Breast epithelium (tissue), 4 donors: ENCODE measurements at regions not wholly inside any gene's neighbourhood (a gene's known extent, or its start where the extent isn't known, plus 50 kb on each side); places are given as distances from the start of the nearest gene placed in this dataset.

Experiments used
- DNase-seq, 2 donors: peaks; one replicate each; pipeline ENCODE4 v3.0.0-alpha.2; 2019; ENCODE audit warnings: low spot score in 2 of 2
- H3K27ac ChIP-seq, 2 donors: fragments of 200-600 bp; sonication (generic) in 1 of 2; one replicate each; pipeline ENCODE4 v1.5.1; 2016 to 2019; ENCODE audit warnings: mild to moderate bottlenecking in 1 of 2
- H3K27me3 ChIP-seq, 2 donors: fragments of 200-600 bp; sonication (generic) in 1 of 2; one replicate each; pipeline versions ENCODE4 v1.5.1 to v1.6.0; 2017 to 2019; ENCODE audit warnings: control low read depth in 1 of 2, mild to moderate bottlenecking in 1 of 2
- H3K36me3 ChIP-seq: fragments of 200-600 bp; one replicate; pipeline ENCODE4 v1.5.1; 2019
- H3K4me1 ChIP-seq, 2 donors: fragments of 200-600 bp; sonication (generic); one replicate each; pipeline ENCODE4 v1.5.1; 2016 to 2019; ENCODE audit warnings: control low read depth in 1 of 2
- H3K4me3 ChIP-seq, 3 donors: fragments of 200-600 bp; sonication (generic); 1 replicate in 2 of 3; 2 replicates in 1 of 3; pipeline ENCODE4 v1.5.1; 2016 to 2019; ENCODE audit warnings: mild to moderate bottlenecking in 3 of 3, moderate library complexity in 2 of 3
- H3K9me3 ChIP-seq, 2 donors: fragments of 200-600 bp; sonication (generic) in 1 of 2; one replicate each; pipeline ENCODE4 v1.5.1; 2016 to 2019; ENCODE audit warnings: control low read depth in 1 of 2
- CTCF ChIP-seq, 3 donors: fragments of 450-650 bp; IDR thresholded peaks; one replicate each; pipeline ENCODE4 v1.5.1; 2016 to 2017; ENCODE audit warnings: antibody characterized with exemption in 3 of 3, mild to moderate bottlenecking in 3 of 3, moderate library complexity in 3 of 3
- POLR2A ChIP-seq: fragments of 450-650 bp; IDR thresholded peaks from one replicate; pipeline ENCODE4 v1.6.1; 2016; ENCODE audit warnings: antibody characterized with exemption, mild to moderate bottlenecking, moderate library complexity
- POLR2AphosphoS5 ChIP-seq, 3 donors: sonication (generic); formaldehyde crosslinking; IDR thresholded peaks; one replicate each; pipeline ENCODE4 v1.6.1; 2017; ENCODE audit warnings: antibody characterized with exemption in 3 of 3
- intact Hi-C: fragments of 100-400 bp; cut with DNase I; formaldehyde crosslinking; loops from one replicate; pipeline ENCODE4 v1.15.1; 2023; ENCODE audit warnings: low total_unique reads

- H3K27me3 ChIP-seq, result no peaks in the 10 kb centered on the region
- H3K4me1 ChIP-seq, result no peaks in the 10 kb centered on the region
- H3K4me3 ChIP-seq, result no peak overlapping the region
- no peak for DNase-seq
- H3K27ac ChIP-seq, result no peak overlapping the region
- peaks cover 0 to 4% of the 10 kb centered on the region in 2 donors for H3K9me3 ChIP-seq
- TF ChIP-seq POLR2AphosphoS5 (IDR thresholded peaks at IDR 0.05), result no peak
- no peak for TF ChIP-seq CTCF (IDR thresholded peaks at IDR 0.05)
- intact Hi-C loops, result no loop called here
- H3K36me3 ChIP-seq, result no peaks in the 10 kb centered on the region
Measured at GRCh38 chr1:221816899-221817298, 75.0 kb upstream of the DUSP10 start.

DNA sequence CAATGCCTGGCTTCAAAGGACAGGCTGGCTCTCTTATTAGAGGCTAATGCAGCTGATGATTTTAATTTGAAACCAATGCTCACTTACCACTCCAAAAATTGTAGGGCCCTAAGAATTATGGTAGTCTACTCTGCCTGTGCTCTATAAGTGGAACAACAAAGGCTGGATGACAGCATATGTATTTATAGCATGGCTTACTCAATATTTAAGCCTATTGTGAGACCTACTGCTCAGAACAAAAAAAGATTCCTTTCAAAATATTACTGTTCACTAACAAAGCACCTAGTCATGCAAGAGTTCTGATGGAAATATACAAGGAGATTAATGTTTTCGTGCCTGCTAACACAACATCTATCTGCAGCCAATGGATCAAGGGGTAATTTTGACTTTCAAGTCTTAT lies 73.8 kb upstream of the DUSP10 start:
- no peak overlapping the region for H3K27ac ChIP-seq
- intact Hi-C loops, result no loop called here
- peaks cover 0 to 4% of the 10 kb centered on the region in 2 donors for H3K9me3 ChIP-seq
- TF ChIP-seq POLR2AphosphoS5 (IDR thresholded peaks at IDR 0.05) (no peak), CTCF (IDR thresholded peaks at IDR 0.05) (no peak), POLR2A (no peak)
- H3K27me3 ChIP-seq, result no peaks in the 10 kb centered on the region
- no peaks in the 10 kb centered on the region for H3K36me3 ChIP-seq
- H3K4me3 ChIP-seq, result no peak overlapping the region
- DNase-seq, result no peak
- H3K4me1 ChIP-seq, result no peaks in the 10 kb centered on the region

DNA sequence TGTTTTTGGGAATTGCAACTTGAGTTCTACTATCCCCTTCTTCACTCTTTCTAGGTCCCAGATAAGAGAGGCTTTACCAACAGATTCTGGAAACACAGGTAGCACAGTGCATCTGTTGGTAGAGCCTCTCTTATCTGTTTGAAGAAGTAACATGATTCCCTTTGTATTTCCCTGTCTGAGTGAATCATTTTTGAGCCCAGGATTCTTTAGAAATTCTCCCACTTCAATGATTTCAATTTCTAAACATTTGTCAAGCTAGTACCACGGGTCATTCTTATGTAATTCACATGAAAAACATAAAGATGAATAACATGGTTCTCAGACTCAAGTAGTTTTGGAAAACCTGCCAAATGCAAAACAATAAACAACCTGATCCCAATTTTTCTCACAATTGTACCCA lies 72.0 kb upstream of the DUSP10 start:
- TF ChIP-seq CTCF (IDR thresholded peaks at IDR 0.05) (no peak), POLR2A (no peak)
- H3K9me3 ChIP-seq, result peaks cover 0 to 2% of the 10 kb centered on the region in 2 donors
- no peak overlapping the region for H3K4me3 ChIP-seq
- no peaks in the 10 kb centered on the region for H3K27me3 ChIP-seq
- H3K4me1 ChIP-seq, result no peaks in the 10 kb centered on the region
- no peak for DNase-seq
- intact Hi-C loops, result no loop called here
- no peak overlapping the region for H3K27ac ChIP-seq
- no peaks in the 10 kb centered on the region for H3K36me3 ChIP-seq

GRCh38 chr1:221812905-221813597 lies 71.2 kb upstream of the DUSP10 start:
- Histone ChIP-seq H3K27me3 (no peaks in the 10 kb centered on the region), H3K9me3 (no peaks in the 10 kb centered on the region), H3K36me3 (no peaks in the 10 kb centered on the region), H3K4me3 (no peak overlapping the region), H3K4me1 (no peaks in the 10 kb centered on the region), H3K27ac (no peak overlapping the region)
- TF ChIP-seq POLR2AphosphoS5 (IDR thresholded peaks at IDR 0.05) (no peak), CTCF (IDR thresholded peaks at IDR 0.05) (no peak), POLR2A (no peak)
- no peak for DNase-seq
- intact Hi-C loops, result no loop called here

DNA sequence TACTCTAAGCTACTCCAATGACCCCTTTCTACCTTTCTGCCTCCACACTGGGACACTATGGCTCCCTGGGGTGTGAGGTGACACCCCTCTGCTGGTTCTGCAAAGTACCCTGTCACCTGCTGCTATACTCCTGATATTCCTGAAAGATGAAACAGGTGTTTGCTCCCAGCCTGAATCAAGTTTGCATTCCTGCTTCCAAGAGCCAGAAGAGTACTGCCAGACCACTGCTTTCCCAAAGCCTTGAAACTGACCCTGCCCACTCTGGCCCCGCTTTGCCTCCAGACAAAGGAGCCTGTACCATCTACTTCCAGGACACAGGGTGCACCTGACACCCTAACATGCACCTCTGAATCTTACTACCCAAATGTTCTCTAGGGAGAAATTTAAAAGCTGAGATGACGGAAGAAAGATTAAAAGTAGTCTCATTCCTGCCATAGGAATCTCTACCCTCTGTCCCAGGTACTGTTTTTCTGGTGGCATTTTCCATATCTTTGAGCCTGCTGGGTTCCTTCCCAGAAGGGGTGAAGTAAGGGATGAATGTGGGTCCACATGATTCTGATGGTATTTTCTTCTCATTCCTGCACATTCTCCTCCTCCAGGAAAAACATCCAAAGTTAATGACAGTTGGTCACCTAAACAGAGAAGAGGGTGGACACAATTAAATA lies 70.3 kb upstream of the DUSP10 start:
- no peaks in the 10 kb centered on the region for H3K27me3 ChIP-seq
- no peaks in the 10 kb centered on the region for H3K36me3 ChIP-seq
- intact Hi-C loops, result no loop called here
- no peak overlapping the region for H3K27ac ChIP-seq
- TF ChIP-seq POLR2AphosphoS5 (IDR thresholded peaks at IDR 0.05) (no peak), CTCF (IDR thresholded peaks at IDR 0.05) (no peak), POLR2A (no peak)
- DNase-seq, result no peak
- no peaks in the 10 kb centered on the region for H3K4me1 ChIP-seq
- H3K9me3 ChIP-seq, result no peaks in the 10 kb centered on the region
- no peak overlapping the region for H3K4me3 ChIP-seq
